Daoy (cell line): ENCODE measurements at regions not wholly inside any gene's neighbourhood (a gene's known extent, or its start where the extent isn't known, plus 50 kb on each side); places are given as distances from the start of the nearest gene placed in this dataset.

Experiments used
- DNase-seq: peaks from one replicate; pipeline ENCODE4 v3.0.0-alpha.2; 2015; ENCODE audit warnings: low read depth

DNA sequence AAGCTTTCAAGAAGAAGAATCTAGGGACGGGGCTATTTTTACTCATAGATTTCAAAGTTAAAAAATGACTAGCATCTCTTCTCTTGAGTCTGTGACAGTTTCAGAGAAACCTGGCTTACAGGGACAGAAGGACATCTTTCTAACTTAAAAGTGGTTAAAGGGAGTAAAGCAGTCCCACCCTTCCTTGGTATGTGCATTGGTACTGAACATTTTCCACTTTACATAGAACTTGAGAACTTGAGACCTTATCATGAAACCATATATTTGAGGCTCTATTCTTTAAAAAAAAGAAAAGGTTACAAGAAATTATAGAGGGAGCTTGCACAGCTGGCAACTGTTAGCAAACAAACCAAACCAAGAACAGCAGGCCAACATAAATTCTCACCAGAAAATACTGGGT, 73.4 kb upstream of the GAREM1 start:
- DNase-seq = no peak

DNA sequence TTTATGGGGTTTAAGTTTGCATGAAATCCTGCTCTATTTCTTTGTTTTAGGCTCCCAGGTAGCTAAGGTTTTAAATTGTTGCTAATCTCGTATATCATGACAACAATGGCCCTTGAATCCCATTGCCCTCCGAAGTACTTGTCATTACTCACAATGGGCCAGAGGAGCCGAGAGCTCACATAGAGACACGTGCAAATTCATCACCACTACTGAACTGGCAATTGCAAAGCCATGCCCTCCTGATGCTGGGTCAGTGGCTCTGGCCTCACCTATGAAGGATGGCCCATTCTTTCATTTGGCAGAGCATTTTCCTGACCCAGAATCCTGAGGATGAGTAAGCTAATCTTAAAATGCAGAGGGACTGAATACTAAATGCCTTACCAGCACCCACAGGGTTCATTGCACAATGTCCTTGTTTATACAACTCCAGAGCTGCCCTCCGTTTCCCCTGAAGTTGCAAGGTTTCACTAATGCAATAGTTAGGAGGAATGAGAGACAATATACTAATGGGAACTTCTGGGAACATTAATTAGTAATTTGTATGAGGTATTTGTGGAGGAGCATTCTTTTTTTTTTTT, 71.6 kb upstream of the GAREM1 start:
- no peak for DNase-seq

DNA sequence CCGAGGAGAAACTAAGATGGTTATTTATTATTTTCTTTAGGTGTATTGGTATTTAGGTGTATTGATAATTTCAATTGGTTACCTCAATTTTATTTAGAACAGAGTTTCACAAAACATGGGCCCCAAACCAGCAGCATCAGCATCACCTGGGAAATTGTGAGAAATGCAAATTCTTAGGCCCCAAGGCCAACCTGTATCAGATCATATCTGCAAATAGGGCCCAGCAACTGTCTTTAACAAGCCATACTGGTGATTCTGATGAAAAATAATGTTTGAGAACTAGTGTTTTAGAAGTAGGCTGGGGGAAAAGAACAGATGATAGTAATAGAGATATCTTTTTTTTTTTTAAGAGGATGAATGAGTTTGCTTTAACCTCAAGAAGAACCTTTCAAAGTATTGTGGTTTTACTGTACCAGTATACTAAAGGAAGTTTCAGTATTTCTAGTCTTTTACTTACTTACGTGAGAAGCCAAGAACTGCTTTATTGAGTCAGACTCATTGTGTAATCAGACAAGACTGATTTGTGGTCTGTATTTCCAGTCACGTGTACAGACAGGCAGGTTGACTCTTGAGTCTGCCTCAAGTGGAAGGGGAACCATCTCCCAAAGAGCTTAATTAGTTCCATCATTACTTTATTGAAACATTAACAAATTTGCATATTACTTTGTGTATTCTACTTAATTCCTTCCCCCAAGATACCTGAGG, 60.4 kb upstream of the GAREM1 start:
- peak; percentile 39 for DNase-seq

DNA sequence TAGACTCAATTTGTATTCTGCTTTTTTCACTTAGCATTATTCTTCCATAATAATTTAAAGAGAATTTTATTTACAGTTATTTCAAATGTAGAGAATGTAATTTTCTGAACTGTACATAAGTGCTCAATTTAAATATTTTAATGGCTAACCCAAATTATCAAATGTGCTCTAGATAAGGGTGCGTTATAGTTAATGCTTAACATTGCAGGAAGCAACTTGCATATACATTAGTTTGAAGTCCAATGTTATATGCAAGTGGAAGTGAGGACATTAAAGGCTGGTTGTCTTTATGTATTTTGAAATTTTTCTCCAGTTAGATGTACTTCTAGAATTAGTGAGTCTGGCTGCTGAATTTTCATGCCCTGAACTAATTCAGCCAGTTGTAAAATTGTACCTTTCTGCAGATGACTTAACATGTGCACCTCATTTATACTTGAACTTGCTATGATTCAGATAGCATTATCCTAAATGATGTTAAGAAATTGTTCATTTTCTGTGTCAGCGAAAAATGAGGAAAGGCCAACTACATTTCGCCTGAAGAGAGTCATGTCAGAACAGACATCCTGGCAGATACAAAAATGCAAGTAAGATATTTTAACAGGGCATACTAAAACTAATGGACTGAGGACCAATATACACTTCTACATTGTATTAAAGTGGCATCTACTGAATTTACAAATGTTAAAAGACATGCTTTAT, 59.2 kb upstream of the GAREM1 start:
- DNase-seq = no peak

DNA sequence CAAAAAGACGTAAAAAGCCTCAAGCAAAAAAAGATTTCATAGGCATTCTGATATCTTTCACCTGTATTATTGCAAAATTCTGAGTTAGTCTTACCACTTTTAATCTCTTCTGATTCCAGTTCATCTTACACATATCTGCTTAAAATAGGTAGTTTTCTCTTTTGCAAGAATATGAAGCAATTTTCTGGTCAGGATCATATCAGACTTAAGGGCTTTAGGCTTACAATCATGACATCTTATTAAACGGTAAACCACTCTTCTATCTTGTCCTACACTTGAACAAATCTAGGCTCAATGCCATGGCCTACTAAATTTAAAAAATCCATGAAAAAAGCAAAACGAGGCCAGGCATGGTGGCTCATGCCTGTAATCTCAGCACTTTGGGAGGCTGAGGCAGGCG, 50.1 kb upstream of the GAREM1 start:
- no peak for DNase-seq
